ENCODE measurements at regions not wholly inside any gene's neighbourhood (a gene's known extent, or its start where the extent isn't known, plus 50 kb on each side); places are given as distances from the start of the nearest gene placed in this dataset.
"Not testable (repeated sequence)": the region's sequence is repeated elsewhere in the genome, so short reads cannot be mapped to it uniquely, and the experiment has no call there.

GRCh38 chr15:26261413-26261812 is 398.3 kb upstream of the ATP10A start:
- DNase-seq: no peak

- peak in 13 of 51 donors; percentile 7 to 51 (median 14) for DNase-seq
These were observed 397.5 kb upstream of the ATP10A start for GRCh38 chr15:26260517-26261133.

- DNase-seq: no peak
These were observed 396.5 kb upstream of the ATP10A start for GRCh38 chr15:26259581-26259980.

DNA sequence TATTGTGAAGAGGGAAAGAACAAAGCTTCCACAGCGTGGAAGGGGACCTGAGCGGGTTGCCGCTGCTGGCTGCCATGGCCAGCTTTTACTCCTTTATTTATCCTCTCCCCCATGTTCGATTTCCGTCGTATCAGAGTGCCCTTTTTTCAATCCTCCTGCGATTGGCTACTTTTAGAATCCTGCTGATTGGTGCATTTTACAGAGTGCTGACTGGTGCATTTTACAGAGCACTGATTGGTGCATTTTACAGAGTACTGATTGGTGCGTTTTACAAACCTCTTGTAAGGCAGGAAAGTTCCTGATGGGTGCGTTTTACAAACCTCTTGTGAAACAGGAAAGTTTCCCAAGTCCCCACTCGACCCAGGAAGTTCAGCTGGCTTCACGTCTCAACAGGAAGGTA is 381.7 kb upstream of the ATP10A start:
- DNase-seq: not testable (repeated sequence)

GRCh38 chr15:26243382-26243781 is 380.3 kb upstream of the ATP10A start:
- no peak for DNase-seq

DNA sequence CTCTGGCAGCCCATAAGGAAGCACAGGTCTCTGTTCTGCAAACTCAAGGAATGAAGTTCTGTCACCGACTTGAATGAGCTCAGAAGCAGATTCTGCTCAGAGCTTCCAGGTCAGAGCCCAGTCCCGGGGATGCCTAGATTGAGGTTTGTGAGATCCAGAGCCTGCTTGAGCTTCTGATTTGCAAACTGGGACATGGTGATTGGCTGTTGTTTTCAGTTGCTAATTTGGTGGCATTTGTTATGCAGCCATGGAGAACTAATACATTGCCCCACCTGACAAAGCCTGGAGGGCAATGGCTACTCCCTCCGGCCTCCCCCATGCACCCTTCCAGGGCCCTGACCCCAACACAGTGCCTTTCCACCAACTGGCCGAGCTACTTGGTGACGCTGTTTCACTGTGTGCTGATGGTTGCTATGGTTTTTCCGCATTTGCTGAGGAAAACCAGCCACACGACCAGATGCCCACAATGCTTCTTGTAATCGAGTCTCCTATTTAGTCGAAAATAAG is 379.5 kb upstream of the ATP10A start:
- no peak for DNase-seq

DNA sequence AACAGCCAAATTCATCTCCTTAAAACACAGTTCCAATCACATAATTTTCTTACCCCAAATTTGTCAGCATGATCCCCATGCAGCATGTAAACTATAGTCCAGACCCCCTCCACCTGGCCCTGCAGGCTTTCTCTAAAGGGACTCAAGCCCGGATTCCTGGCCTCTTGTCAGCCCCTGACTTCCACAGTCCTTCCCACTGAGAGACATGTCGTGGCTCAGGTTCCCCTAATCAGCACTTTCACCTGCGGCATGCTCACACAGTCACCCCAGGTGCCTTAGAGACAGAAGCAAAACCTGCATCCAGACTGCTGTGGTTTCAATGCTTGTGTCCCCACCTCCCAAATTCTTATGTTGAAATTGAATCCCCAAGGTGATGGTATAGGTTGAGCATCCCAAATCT is 372.7 kb upstream of the ATP10A start:
- no peak for DNase-seq

DNA sequence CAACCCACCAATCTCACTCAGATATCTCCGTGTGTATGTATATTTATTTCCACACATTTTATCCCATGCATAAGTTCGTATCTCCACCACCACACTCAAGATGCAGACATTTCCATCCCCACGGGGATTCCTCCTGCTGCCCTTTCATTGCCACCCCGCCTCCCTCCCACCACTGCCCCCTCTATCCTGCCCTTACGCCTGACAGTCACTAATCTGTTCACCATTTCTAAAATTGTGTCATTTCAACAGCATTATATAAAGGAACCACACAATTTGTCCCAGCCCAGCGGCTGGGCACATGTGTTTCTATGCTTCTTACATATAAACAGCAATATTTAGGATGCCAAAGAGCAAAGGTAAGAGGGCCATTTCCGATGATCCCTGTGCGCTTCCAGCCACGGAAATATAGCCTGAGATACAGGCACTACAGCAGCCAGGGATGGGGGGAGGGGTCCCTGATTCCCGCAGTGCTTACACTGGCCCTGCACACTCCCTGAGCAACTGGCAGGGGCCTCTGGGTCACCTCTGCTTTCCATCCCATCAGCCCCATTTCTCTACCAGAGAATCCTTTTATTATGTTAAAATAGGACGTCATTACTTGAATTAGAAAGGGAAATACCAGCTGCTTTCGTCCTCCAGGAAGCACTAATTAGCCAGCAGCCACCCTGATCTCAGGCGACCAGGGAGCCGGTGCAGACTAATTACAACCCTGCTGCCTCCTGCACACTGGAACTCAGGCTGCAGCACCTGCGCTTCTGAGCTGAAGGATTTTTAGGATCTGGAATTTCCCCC is 372.0 kb upstream of the ATP10A start:
- peak in 1 of 51 donors; percentile 4 for DNase-seq

- no peak for DNase-seq
These were observed 369.6 kb upstream of the ATP10A start for GRCh38 chr15:26232691-26233090.

DNA sequence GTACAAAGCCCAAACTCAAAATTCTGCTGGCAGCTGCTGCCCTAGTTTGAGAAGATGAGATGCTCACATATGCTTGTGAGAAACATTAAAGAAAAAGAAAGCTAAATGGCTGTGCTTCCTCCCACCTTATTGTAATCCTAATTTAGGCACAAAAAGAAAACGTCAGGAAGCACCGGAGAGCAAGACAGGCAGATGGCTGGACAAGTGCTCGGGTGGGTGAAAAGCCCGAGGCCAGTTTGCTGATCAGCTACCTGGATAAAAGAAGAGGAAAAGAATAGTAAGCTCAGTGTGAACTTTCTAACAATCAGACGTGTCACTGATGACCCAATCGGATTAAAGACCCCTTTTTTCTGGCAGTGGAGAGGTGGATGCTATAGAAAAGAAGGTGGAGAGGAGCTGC is 368.0 kb upstream of the ATP10A start:
- no peak for DNase-seq

GRCh38 chr15:26224266-26224665 is 361.1 kb upstream of the ATP10A start:
- DNase-seq: no peak

- DNase-seq: no peak
These were observed 360.6 kb upstream of the ATP10A start for GRCh38 chr15:26223720-26224119.

DNA sequence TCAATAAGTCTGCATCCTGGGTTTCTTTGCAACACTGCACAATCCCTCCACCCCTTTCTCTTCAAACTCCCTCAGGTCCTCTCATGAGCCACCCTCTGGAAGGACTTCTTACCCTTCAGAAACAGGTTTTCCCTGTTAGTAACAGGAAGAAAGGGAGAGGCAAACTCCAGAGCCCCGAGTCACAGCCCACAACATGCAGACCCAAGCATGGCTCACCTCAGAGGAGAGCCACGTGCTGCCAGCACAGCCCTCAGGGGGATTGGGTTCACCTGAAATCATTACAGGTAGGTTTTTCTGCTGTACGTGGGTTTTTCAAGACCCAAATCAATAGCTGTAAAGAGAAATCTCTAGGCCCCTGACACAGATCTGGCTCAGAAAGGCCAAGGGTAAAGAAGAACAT is 359.7 kb upstream of the ATP10A start:
- no peak for DNase-seq

GRCh38 chr15:26217043-26217442 is 353.9 kb upstream of the ATP10A start:
- not testable (repeated sequence) for DNase-seq

DNA sequence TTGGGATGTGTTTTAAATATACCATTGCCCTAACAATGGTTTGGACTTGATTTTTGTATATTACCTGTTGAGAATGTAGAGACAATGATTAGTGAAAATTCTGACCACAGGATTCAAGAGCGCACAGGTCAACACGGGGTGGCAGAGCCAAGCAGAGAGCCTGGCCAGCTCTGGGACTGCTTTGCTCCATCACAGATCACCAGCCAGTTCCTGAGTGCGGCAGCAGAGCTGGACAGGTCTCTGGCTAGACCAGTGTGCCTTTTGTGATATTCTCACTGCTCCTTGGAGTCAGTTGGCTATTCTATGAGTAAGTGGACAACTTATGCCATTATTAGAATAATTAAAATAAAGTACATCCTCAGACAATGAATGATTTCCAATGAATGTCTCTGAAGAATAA is 351.2 kb upstream of the ATP10A start:
- no peak for DNase-seq

- DNase-seq: no peak
These were observed 350.3 kb upstream of the ATP10A start for GRCh38 chr15:26213427-26213826.

GRCh38 chr15:26212109-26212508 is 349.0 kb upstream of the ATP10A start:
- DNase-seq: no peak

GRCh38 chr15:26210980-26211379 is 347.9 kb upstream of the ATP10A start:
- DNase-seq: no peak

- DNase-seq: no peak
These were observed 338.2 kb upstream of the ATP10A start for GRCh38 chr15:26201177-26201858.

- DNase-seq: no peak
These were observed 337.3 kb upstream of the ATP10A start for GRCh38 chr15:26200427-26200826.

DNA sequence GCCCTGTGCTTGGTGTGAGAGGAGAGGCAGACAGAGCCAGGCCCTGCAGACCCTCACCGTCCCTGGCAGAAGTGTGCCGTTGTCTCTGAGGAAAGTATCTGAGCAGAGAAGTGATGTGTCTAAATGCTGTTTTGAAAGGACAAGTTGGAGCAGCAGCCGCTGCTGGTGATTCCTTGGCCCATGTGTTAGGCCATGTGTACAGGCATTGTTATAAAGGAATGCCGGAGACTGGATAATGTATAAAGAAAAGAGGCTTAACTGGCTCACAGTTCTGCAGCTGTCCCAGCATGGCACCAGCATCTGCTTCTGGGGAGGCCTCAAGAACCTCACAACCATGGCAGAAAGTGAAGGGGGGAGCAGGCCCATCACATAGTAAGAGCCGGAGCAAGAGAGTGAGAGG is 334.6 kb upstream of the ATP10A start:
- DNase-seq: peak in 1 of 51 donors; percentile 31

- DNase-seq: peak in 1 of 51 donors; percentile 14
These were observed 333.9 kb upstream of the ATP10A start for GRCh38 chr15:26197060-26197459.

Measured in hypothalamus (tissue), 51 donors.